Neuronal stem cell (in vitro differentiated cells): ENCODE measurements at regions not wholly inside any gene's neighbourhood (a gene's known extent, or its start where the extent isn't known, plus 50 kb on each side); places are given as distances from the start of the nearest gene placed in this dataset.

ENCODE experiments used
- DNase-seq: peaks from one replicate; pipeline ENCODE4 v3.0.0-alpha.2; 2013; ENCODE audit warnings: low spot score
- H2AFZ ChIP-seq: one replicate; pipeline ENCODE4 v1.6.1; 2013; ENCODE audit warnings: mild to moderate bottlenecking, low read length, inconsistent platforms
- H2AK5ac ChIP-seq: 2 replicates; pipeline ENCODE4 v1.6.1; 2013; ENCODE audit warnings: low read depth, mild to moderate bottlenecking, inconsistent platforms, low read length, moderate library complexity, mixed read lengths
- H2BK120ac ChIP-seq: 2 replicates; pipeline ENCODE4 v1.6.1; 2013; ENCODE audit warnings: low read depth, mild to moderate bottlenecking, inconsistent platforms, low read length, moderate library complexity, mixed read lengths
- H2BK12ac ChIP-seq: one replicate; pipeline ENCODE4 v1.6.1; 2013; ENCODE audit warnings: low read length, inconsistent platforms
- H2BK15ac ChIP-seq: 2 replicates; pipeline ENCODE4 v1.6.1; 2013; ENCODE audit warnings: mild to moderate bottlenecking, low read length, inconsistent platforms, mixed read lengths
- H2BK5ac ChIP-seq: one replicate; pipeline ENCODE4 v1.6.1; 2013; ENCODE audit warnings: inconsistent platforms, mild to moderate bottlenecking, low read length, moderate library complexity
- H3K14ac ChIP-seq: one replicate; pipeline ENCODE4 v1.6.1; 2013; ENCODE audit warnings: low read length, inconsistent platforms
- H3K18ac ChIP-seq: 2 replicates; pipeline ENCODE4 v1.6.1; 2013; ENCODE audit warnings: low read length, inconsistent platforms
- H3K23ac ChIP-seq: 2 replicates; pipeline ENCODE4 v1.6.1; 2013; ENCODE audit warnings: low read depth, mild to moderate bottlenecking, mixed read lengths, low read length, inconsistent platforms; ENCODE audit not compliant: poor library complexity
- H3K27ac ChIP-seq: replicated peaks from 3 replicates; pipeline ENCODE4 v1.5.1; 2013; ENCODE audit warnings: low read length, inconsistent platforms
- H3K27me3 ChIP-seq, 3 experiments: 2 replicates each; pipeline ENCODE4 v1.6.1; 2013; ENCODE audit warnings: low read length in 3 of 3, mild to moderate bottlenecking in 2 of 3, inconsistent platforms in 1 of 3, low read depth in 1 of 3, mixed read lengths in 1 of 3, moderate library complexity in 1 of 3; ENCODE audit not compliant: control insufficient read depth in 3 of 3, insufficient read depth in 3 of 3
- H3K36me3 ChIP-seq, 2 donors: replicated peaks in 1 of 2; 2 replicates each; pipeline ENCODE4 v1.6.1; 2013; ENCODE audit warnings: low read length in 2 of 2; ENCODE audit not compliant: control insufficient read depth in 2 of 2, insufficient read depth in 2 of 2
- H3K4ac ChIP-seq: 2 replicates; pipeline ENCODE4 v1.6.1; 2013; ENCODE audit warnings: inconsistent platforms, mild to moderate bottlenecking, low read length, moderate library complexity
- H3K4me1 ChIP-seq, 2 donors: 1 replicate in 1 of 2; 2 replicates in 1 of 2; pipeline ENCODE4 v1.6.1; 2013; ENCODE audit warnings: low read length in 2 of 2, low read depth in 1 of 2; ENCODE audit not compliant: control insufficient read depth in 2 of 2, insufficient read depth in 1 of 2
- H3K4me2 ChIP-seq: one replicate; pipeline ENCODE4 v1.6.1; 2013; ENCODE audit warnings: mild to moderate bottlenecking, low read length, inconsistent platforms; ENCODE audit not compliant: insufficient read depth, poor library complexity, severe bottlenecking
- H3K4me3 ChIP-seq, 2 donors: 2 replicates each; pipeline ENCODE4 v1.5.1; 2013; ENCODE audit warnings: low read length in 2 of 2, mild to moderate bottlenecking in 2 of 2, inconsistent platforms in 1 of 2, moderate library complexity in 1 of 2
- H3K79me1 ChIP-seq: one replicate; pipeline ENCODE4 v1.6.1; 2013; ENCODE audit warnings: low read depth, mild to moderate bottlenecking, inconsistent platforms, low read length, moderate library complexity
- H3K9ac ChIP-seq: one replicate; pipeline ENCODE4 v1.6.1; 2013; ENCODE audit warnings: mild to moderate bottlenecking, low read depth, low read length, inconsistent platforms; ENCODE audit not compliant: poor library complexity
- H3K9me3 ChIP-seq, 2 donors: replicated peaks in 1 of 2; 2 replicates each; pipeline versions ENCODE3 to v1.6.1; 2013; ENCODE audit warnings: low read length in 2 of 2, mild to moderate bottlenecking in 2 of 2, inconsistent platforms in 1 of 2, low read depth in 1 of 2, mixed read lengths in 1 of 2, moderate library complexity in 1 of 2; ENCODE audit not compliant: control insufficient read depth in 2 of 2, insufficient read depth in 1 of 2
- H4K8ac ChIP-seq: one replicate; pipeline ENCODE4 v1.6.1; 2013; ENCODE audit warnings: low read depth, mild to moderate bottlenecking, inconsistent platforms, low read length, moderate library complexity
- H4K91ac ChIP-seq: one replicate; pipeline ENCODE4 v1.6.1; 2013; ENCODE audit warnings: low read length, low read depth, mild to moderate bottlenecking, inconsistent platforms; ENCODE audit not compliant: poor library complexity
- WGBS, 2 donors: extraction: QIAGEN DNeasy Blood & Tissue Kit; methylation state at CpG; one replicate each; pipeline ENCODE4 v1.1.7; 2013; ENCODE audit warnings: missing lambda C conversion rate in 2 of 2, mixed read lengths in 1 of 2; ENCODE audit not compliant: insufficient read length in 2 of 2, insufficient replicate concordance in 1 of 2; ENCODE audit errors: extremely low coverage in 2 of 2; 5-methylcytosine and 5-hydroxymethylcytosine counted together

GRCh38 chr3:61357902-61358301 lies 106.7 kb upstream of the FHIT start:
- no peak overlapping the region for H2BK120ac ChIP-seq
- no peak overlapping the region for H3K27ac ChIP-seq
- DNase-seq, result no peak
- H3K27me3 ChIP-seq, result no peaks in the 10 kb centered on the region
- H3K14ac ChIP-seq, result no peak overlapping the region
- no peak overlapping the region for H3K23ac ChIP-seq
- no CpG with 5 or more reads among the region's 1 CpG for WGBS, 2 donors
- H3K79me1 ChIP-seq, result no peaks in the 10 kb centered on the region
- no peaks in the 10 kb centered on the region for H3K4me1 ChIP-seq
- H2BK15ac ChIP-seq, result no peak overlapping the region
- no peak overlapping the region for H4K8ac ChIP-seq
- no peak overlapping the region for H2AK5ac ChIP-seq
- H3K9me3 ChIP-seq, result no peaks in the 10 kb centered on the region
- no peak overlapping the region for H3K18ac ChIP-seq
- no peak overlapping the region for H3K4me3 ChIP-seq
- H4K91ac ChIP-seq, result no peak overlapping the region
- H3K4me2 ChIP-seq, result no peak overlapping the region
- H3K36me3 ChIP-seq, result no peaks in the 10 kb centered on the region
- no peak overlapping the region for H3K9ac ChIP-seq
- H2AFZ ChIP-seq, result no peak overlapping the region
- no peak overlapping the region for H2BK5ac ChIP-seq
- H3K4ac ChIP-seq, result no peak overlapping the region
- H2BK12ac ChIP-seq, result no peak overlapping the region

- Histone ChIP-seq H3K4me1 (no peaks in the 10 kb centered on the region), H3K4me3 (no peak overlapping the region), H2BK12ac (no peak overlapping the region), H4K8ac (no peak overlapping the region), H3K23ac (no peak overlapping the region), H3K9me3 (no peaks in the 10 kb centered on the region), H3K4ac (no peak overlapping the region), H2AFZ (no peak overlapping the region), H3K14ac (no peak overlapping the region), H2BK120ac (no peak overlapping the region), H3K4me2 (no peak overlapping the region), H3K79me1 (no peaks in the 10 kb centered on the region), H3K36me3 (no peaks in the 10 kb centered on the region), H3K27me3 (no peaks in the 10 kb centered on the region), H2BK15ac (no peak overlapping the region), H3K27ac (no peak overlapping the region), H2AK5ac (no peak overlapping the region), H2BK5ac (no peak overlapping the region), H4K91ac (no peak overlapping the region), H3K9ac (no peak overlapping the region), H3K18ac (no peak overlapping the region)
- no CpG with 5 or more reads among the region's 2 CpGs for WGBS, 2 donors
- no peak for DNase-seq
Observed at GRCh38 chr3:61358364-61358763, 107.1 kb upstream of the FHIT start.

- Histone ChIP-seq H3K4me1 (no peaks in the 10 kb centered on the region), H2AFZ (no peak overlapping the region), H3K79me1 (no peaks in the 10 kb centered on the region), H2BK120ac (no peak overlapping the region), H3K4me2 (no peak overlapping the region), H3K27me3 (no peaks in the 10 kb centered on the region), H2BK12ac (no peak overlapping the region), H3K9ac (no peak overlapping the region), H3K27ac (no peak overlapping the region), H4K8ac (no peak overlapping the region), H3K4me3 (no peak overlapping the region), H2BK5ac (no peak overlapping the region), H3K36me3 (no peaks in the 10 kb centered on the region), H3K14ac (no peak overlapping the region), H3K9me3 (peaks cover 0 to 4% of the 10 kb centered on the region in 2 donors), H2BK15ac (no peak overlapping the region), H2AK5ac (no peak overlapping the region), H3K23ac (no peak overlapping the region), H3K4ac (no peak overlapping the region), H3K18ac (no peak overlapping the region), H4K91ac (no peak overlapping the region)
- no CpG with 5 or more reads among the region's 3 CpGs for WGBS, 2 donors
- DNase-seq, result no peak
Observed at GRCh38 chr3:61360297-61360965, 109.2 kb upstream of the FHIT start.

- Histone ChIP-seq H3K4ac (no peak overlapping the region), H2AFZ (no peak overlapping the region), H2BK15ac (no peak overlapping the region), H2BK12ac (no peak overlapping the region), H4K8ac (no peak overlapping the region), H3K23ac (no peak overlapping the region), H3K36me3 (no peaks in the 10 kb centered on the region), H3K9ac (no peak overlapping the region), H3K27ac (no peak overlapping the region), H3K4me1 (no peaks in the 10 kb centered on the region), H2BK120ac (no peak overlapping the region), H3K27me3 (no peaks in the 10 kb centered on the region), H3K79me1 (no peaks in the 10 kb centered on the region), H3K9me3 (no peaks in the 10 kb centered on the region), H3K18ac (no peak overlapping the region), H3K4me3 (no peak overlapping the region), H4K91ac (no peak overlapping the region), H3K14ac (no peak overlapping the region), H2AK5ac (no peak overlapping the region), H3K4me2 (no peak overlapping the region), H2BK5ac (no peak overlapping the region)
- no peak for DNase-seq
- no CpG with 5 or more reads among the region's 2 CpGs for WGBS, 2 donors
Observed at GRCh38 chr3:61369678-61370077, 118.4 kb upstream of the FHIT start.
